GM13976 (cell line): ENCODE measurements at regions not wholly inside any gene's neighbourhood (a gene's known extent, or its start where the extent isn't known, plus 50 kb on each side); places are given as distances from the start of the nearest gene placed in this dataset.
"Not testable (repeated sequence)": the region's sequence is repeated elsewhere in the genome, so short reads cannot be mapped to it uniquely, and the experiment has no call there.

ENCODE experiments used
- DNase-seq: peaks from one replicate; pipeline ENCODE4 v3.0.0; 2012; ENCODE audit warnings: low spot score
- in situ Hi-C: fragments of 300-500 bp; cut with MboI; formaldehyde crosslinking; loops from one replicate; pipeline ENCODE4 v1.12.0; 2022; ENCODE audit warnings: low sequenced_read_pairs, mixed read lengths, inconsistent platforms; ENCODE audit not compliant: unreplicated experiment
- TF ChIP-seq, protein P1 (sequence below): IDR thresholded peaks from 2 replicates; pipeline ENCODE4 v1.5.1; 2012; ENCODE audit warnings: borderline replicate concordance, mild to moderate bottlenecking; ENCODE audit not compliant: insufficient read depth; ENCODE audit errors: extremely low read depth, missing control alignments, control extremely low read depth

DNA sequence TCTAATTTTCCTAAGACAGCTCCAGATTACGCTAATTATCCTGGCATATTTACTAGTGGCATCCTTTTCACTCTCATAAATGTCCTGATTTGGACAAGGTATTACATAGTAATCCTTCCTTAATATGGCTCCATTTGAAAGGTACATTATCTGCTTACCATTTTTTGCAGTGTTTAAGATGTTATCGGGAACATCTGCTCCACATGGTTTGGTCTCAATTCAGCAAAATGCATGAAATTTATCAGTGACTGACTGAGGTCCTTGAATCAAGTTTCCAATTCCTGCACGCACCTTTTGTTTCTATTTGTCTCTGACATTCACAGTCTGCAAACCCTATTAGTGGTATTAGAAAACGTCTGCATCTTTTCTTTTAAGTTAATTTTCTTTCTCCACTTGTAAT lies 384.1 kb upstream of the KIAA1217 start:
- TF ChIP-seq, protein P1, sequence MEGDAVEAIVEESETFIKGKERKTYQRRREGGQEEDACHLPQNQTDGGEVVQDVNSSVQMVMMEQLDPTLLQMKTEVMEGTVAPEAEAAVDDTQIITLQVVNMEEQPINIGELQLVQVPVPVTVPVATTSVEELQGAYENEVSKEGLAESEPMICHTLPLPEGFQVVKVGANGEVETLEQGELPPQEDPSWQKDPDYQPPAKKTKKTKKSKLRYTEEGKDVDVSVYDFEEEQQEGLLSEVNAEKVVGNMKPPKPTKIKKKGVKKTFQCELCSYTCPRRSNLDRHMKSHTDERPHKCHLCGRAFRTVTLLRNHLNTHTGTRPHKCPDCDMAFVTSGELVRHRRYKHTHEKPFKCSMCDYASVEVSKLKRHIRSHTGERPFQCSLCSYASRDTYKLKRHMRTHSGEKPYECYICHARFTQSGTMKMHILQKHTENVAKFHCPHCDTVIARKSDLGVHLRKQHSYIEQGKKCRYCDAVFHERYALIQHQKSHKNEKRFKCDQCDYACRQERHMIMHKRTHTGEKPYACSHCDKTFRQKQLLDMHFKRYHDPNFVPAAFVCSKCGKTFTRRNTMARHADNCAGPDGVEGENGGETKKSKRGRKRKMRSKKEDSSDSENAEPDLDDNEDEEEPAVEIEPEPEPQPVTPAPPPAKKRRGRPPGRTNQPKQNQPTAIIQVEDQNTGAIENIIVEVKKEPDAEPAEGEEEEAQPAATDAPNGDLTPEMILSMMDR, result no peak
- in situ Hi-C loops, result no loop called here
- no peak for DNase-seq

DNA sequence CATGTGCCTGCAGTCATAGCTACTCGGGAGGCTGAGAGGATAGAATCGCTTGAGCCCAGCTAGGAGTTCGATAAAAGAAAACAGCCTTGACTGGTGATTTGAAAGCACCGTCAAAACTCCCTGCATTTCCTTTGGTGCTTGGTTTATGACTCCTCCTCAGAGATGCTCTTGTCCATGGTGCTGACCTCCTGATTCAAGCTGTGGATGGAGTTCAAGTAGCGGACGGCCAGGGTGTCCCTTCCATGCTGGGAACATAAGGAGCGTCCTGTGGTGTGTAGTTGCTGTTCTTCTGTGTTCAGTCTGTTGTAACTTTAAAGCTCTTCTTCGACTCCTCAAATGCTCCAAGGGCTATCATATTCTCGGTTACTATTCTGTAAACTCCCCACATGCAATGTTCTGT lies 382.5 kb upstream of the KIAA1217 start:
- TF ChIP-seq, protein P1, result no peak
- no peak for DNase-seq
- in situ Hi-C loops, result no loop called here

- in situ Hi-C loops, result no loop called here
- no peak for DNase-seq
- TF ChIP-seq, protein P1, result no peak
Measured at GRCh38 chr10:23829556-23829955, 379.4 kb upstream of the KIAA1217 start.

- TF ChIP-seq, protein P1, result no peak
- in situ Hi-C loops, result no loop called here
- DNase-seq, result no peak
Measured at GRCh38 chr10:23834091-23834490, 374.8 kb upstream of the KIAA1217 start.

- DNase-seq, result no peak
- in situ Hi-C loops, result no loop called here
- TF ChIP-seq, protein P1, result no peak
Measured at GRCh38 chr10:23850631-23851030, 358.3 kb upstream of the KIAA1217 start.

GRCh38 chr10:23859598-23859997 lies 349.3 kb upstream of the KIAA1217 start:
- DNase-seq, result no peak
- TF ChIP-seq, protein P1, result no peak
- in situ Hi-C loops, result no loop called here

- DNase-seq, result no peak
- in situ Hi-C loops, result no loop called here
- TF ChIP-seq, protein P1, result no peak
Measured at GRCh38 chr10:23864631-23865147, 344.2 kb upstream of the KIAA1217 start.

GRCh38 chr10:23866985-23867384 lies 342.0 kb upstream of the KIAA1217 start:
- in situ Hi-C loops, DNase-seq: not testable (repeated sequence)
